ENCODE measurements at regions not wholly inside any gene's neighbourhood (a gene's known extent, or its start where the extent isn't known, plus 50 kb on each side); places are given as distances from the start of the nearest gene placed in this dataset.

GRCh38 chr6:130760006-130760405 lies 67.2 kb upstream of the SMLR1 start:
- no peak overlapping the region for H3K27ac ChIP-seq
- H3K9me3 ChIP-seq: no peaks in the 10 kb centered on the region
- H3K4me1 ChIP-seq: no peaks in the 10 kb centered on the region
- no peaks in the 10 kb centered on the region for H3K27me3 ChIP-seq
- intact Hi-C loops (cut with DNase I; ENCODE audit: low total_unique reads): no loop called here
- no peak for TF ChIP-seq POLR2A (IDR thresholded peaks at IDR 0.05)
- peak in 1 of 4 experiments; percentile 16 for TF ChIP-seq CTCF (IDR thresholded peaks at IDR 0.05)
- DNase-seq: no peak
- no peak overlapping the region for H3K4me3 ChIP-seq
- H3K36me3 ChIP-seq: no peaks in the 10 kb centered on the region

- Histone ChIP-seq H3K27ac (no peak overlapping the region), H3K27me3 (no peaks in the 10 kb centered on the region), H3K9me3 (no peaks in the 10 kb centered on the region), H3K4me1 (no peaks in the 10 kb centered on the region), H3K4me3 (no peak overlapping the region), H3K36me3 (no peaks in the 10 kb centered on the region)
- no peak for TF ChIP-seq POLR2A (IDR thresholded peaks at IDR 0.05)
- TF ChIP-seq CTCF (IDR thresholded peaks at IDR 0.05): no peak
- intact Hi-C loops (cut with DNase I; ENCODE audit: low total_unique reads): no loop called here
- DNase-seq: no peak
These were observed 65.9 kb upstream of the SMLR1 start for GRCh38 chr6:130761286-130761685.

- Histone ChIP-seq H3K36me3 (no peaks in the 10 kb centered on the region), H3K27ac (no peak overlapping the region), H3K4me3 (no peak overlapping the region), H3K4me1 (no peaks in the 10 kb centered on the region), H3K27me3 (no peaks in the 10 kb centered on the region), H3K9me3 (no peaks in the 10 kb centered on the region)
- no peak for TF ChIP-seq CTCF (IDR thresholded peaks at IDR 0.05)
- TF ChIP-seq POLR2A (IDR thresholded peaks at IDR 0.05): no peak
- no peak for DNase-seq
- intact Hi-C loops (cut with DNase I; ENCODE audit: low total_unique reads): no loop called here
These were observed 62.0 kb upstream of the SMLR1 start for GRCh38 chr6:130765181-130765727.

GRCh38 chr6:130766239-130767144 lies 60.7 kb upstream of the SMLR1 start:
- Histone ChIP-seq H3K9me3 (no peaks in the 10 kb centered on the region), H3K27ac (no peak overlapping the region), H3K27me3 (no peaks in the 10 kb centered on the region), H3K4me3 (no peak overlapping the region), H3K4me1 (no peaks in the 10 kb centered on the region), H3K36me3 (no peaks in the 10 kb centered on the region)
- no peak for TF ChIP-seq CTCF (IDR thresholded peaks at IDR 0.05)
- no peak for TF ChIP-seq POLR2A (IDR thresholded peaks at IDR 0.05)
- intact Hi-C loops (cut with DNase I; ENCODE audit: low total_unique reads): no loop called here
- no peak for DNase-seq

GRCh38 chr6:130769861-130770260 lies 57.3 kb upstream of the SMLR1 start:
- no peak overlapping the region for H3K4me3 ChIP-seq
- TF ChIP-seq POLR2A (IDR thresholded peaks at IDR 0.05) (no peak), CTCF (IDR thresholded peaks at IDR 0.05) (no peak)

More at GRCh38 chr6:130769861-130770260, 57.3 kb upstream of the SMLR1 start:
- no peak for DNase-seq
- Histone ChIP-seq H3K36me3 (no peaks in the 10 kb centered on the region), H3K27me3 (no peaks in the 10 kb centered on the region), H3K27ac (no peak overlapping the region), H3K4me1 (no peaks in the 10 kb centered on the region), H3K9me3 (no peaks in the 10 kb centered on the region)
- intact Hi-C loops (cut with DNase I; ENCODE audit: low total_unique reads): no loop called here

All from uterus (tissue), 3 donors.